HEK293 (cell line): ENCODE measurements at regions not wholly inside any gene's neighbourhood (a gene's known extent, or its start where the extent isn't known, plus 50 kb on each side); places are given as distances from the start of the nearest gene placed in this dataset.

Experiments used
- CTCF ChIA-PET: fragments of 350-600 bp; formaldehyde crosslinking; extraction: SDS; loops from one replicate; lab custom pipeline; 2021; ENCODE audit warnings: antibody characterized with exemption; lab: Yijun Ruan, JAX
- POLR2A ChIA-PET: fragments of 300-600 bp; formaldehyde crosslinking; extraction: SDS; loops from one replicate; lab custom pipeline; 2020; ENCODE audit warnings: antibody characterized with exemption, inconsistent platforms; lab: Yijun Ruan, JAX
- H3K27ac ChIP-seq: fragments of 200-500 bp; sonication (Bioruptor generic); 2 replicates; pipeline ENCODE4 v1.5.1; 2014; ENCODE audit warnings: low read depth, low read length, control low read depth, inconsistent platforms; ENCODE audit errors: extremely low read depth
- H3K36me3 ChIP-seq, 2 experiments: fragments of 200-500 bp in 1 of 2; sonication (Bioruptor generic) in 1 of 2; 1 replicate in 1 of 2; 2 replicates in 1 of 2; pipeline ENCODE4 v1.5.1; 2014 to 2017; ENCODE audit warnings: inconsistent platforms in 2 of 2, low read length in 2 of 2; ENCODE audit not compliant: control insufficient read depth in 2 of 2, insufficient read depth in 1 of 2
- H3K4me1 ChIP-seq: fragments of 200-500 bp; sonication (Bioruptor generic); 2 replicates; pipeline ENCODE4 v1.5.1; 2014; ENCODE audit warnings: mild to moderate bottlenecking, low read length, inconsistent platforms; ENCODE audit not compliant: control insufficient read depth, insufficient read depth
- H3K4me3 ChIP-seq: 2 replicates; pipeline ENCODE4 v1.5.1; 2011; ENCODE audit warnings: low read depth, mild to moderate bottlenecking, control low read depth, low read length, moderate library complexity
- H3K9me3 ChIP-seq: fragments of 200-500 bp; sonication (Bioruptor generic); 2 replicates; pipeline ENCODE4 v1.5.1; 2014; ENCODE audit warnings: low read depth, low read length, inconsistent platforms; ENCODE audit not compliant: control insufficient read depth, insufficient read depth
- FEZF1 ChIP-seq: fragments of 450-650 bp; formaldehyde crosslinking; IDR thresholded peaks from 2 replicates; pipeline ENCODE4 v1.5.1; 2016; ENCODE audit warnings: missing biosample characterization, missing genetic modification characterization
- GLIS2 ChIP-seq: fragments of 450-650 bp; formaldehyde crosslinking; IDR thresholded peaks from 2 replicates; pipeline ENCODE4 v1.5.1; 2016; ENCODE audit warnings: missing biosample characterization, missing genetic modification characterization
- MEIS1 ChIP-seq: sonication (generic); formaldehyde crosslinking; IDR thresholded peaks from 2 replicates; pipeline ENCODE4 v1.8.1; 2022; ENCODE audit warnings: missing genetic modification reagents, mild to moderate bottlenecking, borderline replicate concordance
- MYNN ChIP-seq: fragments of 450-650 bp; formaldehyde crosslinking; IDR thresholded peaks from 2 replicates; pipeline ENCODE4 v1.5.1; 2016; ENCODE audit warnings: missing biosample characterization, missing genetic modification characterization, borderline replicate concordance
- RBAK ChIP-seq: fragments of 450-650 bp; formaldehyde crosslinking; IDR thresholded peaks from 2 replicates; pipeline ENCODE4 v1.5.1; 2016; ENCODE audit warnings: missing biosample characterization, missing genetic modification characterization
- REPIN1 ChIP-seq: fragments of 450-650 bp; formaldehyde crosslinking; IDR thresholded peaks from 2 replicates; pipeline ENCODE4 v1.5.1; 2017; ENCODE audit warnings: missing biosample characterization, missing genetic modification characterization, low read depth
- SCRT2 ChIP-seq: fragments of 450-650 bp; formaldehyde crosslinking; IDR thresholded peaks from 2 replicates; pipeline ENCODE4 v1.5.1; 2016; ENCODE audit warnings: missing biosample characterization, missing genetic modification characterization
- TRIM28 ChIP-seq: IDR thresholded peaks from 2 replicates; pipeline ENCODE4 v1.6.1; 2011; ENCODE audit warnings: low read length, control low read depth, borderline replicate concordance
- WT1 ChIP-seq: fragments of 450-650 bp; formaldehyde crosslinking; IDR thresholded peaks from 2 replicates; pipeline ENCODE4 v1.5.1; 2016; ENCODE audit warnings: missing biosample characterization, missing genetic modification characterization
- ZBTB10 ChIP-seq: fragments of 450-650 bp; formaldehyde crosslinking; IDR thresholded peaks from 2 replicates; pipeline ENCODE4 v1.5.1; 2016; ENCODE audit warnings: missing biosample characterization, missing genetic modification characterization
- ZFP37 ChIP-seq: fragments of 450-650 bp; formaldehyde crosslinking; IDR thresholded peaks from 2 replicates; pipeline ENCODE4 v1.5.1; 2016; ENCODE audit warnings: missing biosample characterization, missing genetic modification characterization
- ZIC2 ChIP-seq: fragments of 450-650 bp; formaldehyde crosslinking; IDR thresholded peaks from 2 replicates; pipeline ENCODE4 v1.5.1; 2016; ENCODE audit warnings: missing biosample characterization, missing genetic modification characterization
- ZNF155 ChIP-seq: fragments of 450-650 bp; formaldehyde crosslinking; IDR thresholded peaks from 2 replicates; pipeline ENCODE4 v1.5.1; 2016; ENCODE audit warnings: missing biosample characterization, missing genetic modification characterization
- ZNF169 ChIP-seq: fragments of 450-650 bp; formaldehyde crosslinking; IDR thresholded peaks from 2 replicates; pipeline ENCODE4 v1.5.1; 2016; ENCODE audit warnings: missing biosample characterization, missing genetic modification characterization
- ZNF23 ChIP-seq: fragments of 450-650 bp; formaldehyde crosslinking; IDR thresholded peaks from 2 replicates; pipeline ENCODE4 v1.5.1; 2016; ENCODE audit warnings: missing biosample characterization, missing genetic modification characterization, borderline replicate concordance
- ZNF335 ChIP-seq: fragments of 450-650 bp; formaldehyde crosslinking; conservative IDR thresholded peaks from 2 replicates; pipeline ENCODE4 v1.5.1; 2016; ENCODE audit warnings: missing biosample characterization, missing genetic modification characterization
- ZNF354C ChIP-seq: fragments of 450-650 bp; formaldehyde crosslinking; IDR thresholded peaks from 2 replicates; pipeline ENCODE4 v1.5.1; 2016; ENCODE audit warnings: missing biosample characterization, missing genetic modification characterization, low read depth, borderline replicate concordance
- ZNF366 ChIP-seq: fragments of 450-650 bp; formaldehyde crosslinking; conservative IDR thresholded peaks from 2 replicates; pipeline ENCODE4 v1.5.1; 2016; ENCODE audit warnings: missing biosample characterization, missing genetic modification characterization
- ZNF433 ChIP-seq: fragments of 450-650 bp; formaldehyde crosslinking; IDR thresholded peaks from 2 replicates; pipeline ENCODE4 v1.5.1; 2016; ENCODE audit warnings: missing biosample characterization, missing genetic modification characterization, low read depth
- ZNF510 ChIP-seq: fragments of 450-650 bp; formaldehyde crosslinking; IDR thresholded peaks from 2 replicates; pipeline ENCODE4 v1.5.1; 2018; ENCODE audit warnings: mild to moderate bottlenecking, missing genetic modification characterization, missing biosample characterization; ENCODE audit not compliant: insufficient replicate concordance
- ZNF585B ChIP-seq: fragments of 450-650 bp; formaldehyde crosslinking; IDR thresholded peaks from 2 replicates; pipeline ENCODE4 v1.5.1; 2016; ENCODE audit warnings: missing biosample characterization, missing genetic modification characterization
- ZNF596 ChIP-seq: fragments of 450-650 bp; IDR thresholded peaks from 2 replicates; pipeline ENCODE4 v1.5.0; 2018; ENCODE audit warnings: missing biosample characterization, mild to moderate bottlenecking, missing genetic modification characterization, moderate library complexity
- ZNF76 ChIP-seq: fragments of 450-650 bp; formaldehyde crosslinking; IDR thresholded peaks from 2 replicates; pipeline ENCODE4; 2016; ENCODE audit warnings: low read depth, missing biosample characterization, missing genetic modification characterization, borderline replicate concordance
- ZNF785 ChIP-seq: fragments of 450-650 bp; formaldehyde crosslinking; IDR thresholded peaks from 2 replicates; pipeline ENCODE4 v1.5.1; 2016; ENCODE audit warnings: missing biosample characterization, missing genetic modification characterization
- ZNF792 ChIP-seq: fragments of 450-650 bp; formaldehyde crosslinking; IDR thresholded peaks from 2 replicates; pipeline ENCODE4 v1.5.1; 2016; ENCODE audit warnings: missing biosample characterization, missing genetic modification characterization
- TF ChIP-seq, protein P1 (sequence below): fragments of 450-650 bp; IDR thresholded peaks from 2 replicates; pipeline ENCODE4 v1.5.1; 2018; ENCODE audit warnings: missing biosample characterization, mild to moderate bottlenecking, missing genetic modification characterization
- TF ChIP-seq, protein P2 (sequence below): fragments of 450-650 bp; formaldehyde crosslinking; IDR thresholded peaks from 2 replicates; pipeline ENCODE4 v1.5.1; 2017; ENCODE audit warnings: missing biosample characterization, missing genetic modification characterization
- TF ChIP-seq, protein P3 (sequence below): fragments of 450-650 bp; formaldehyde crosslinking; IDR thresholded peaks from 2 replicates; pipeline ENCODE4 v1.5.1; 2017; ENCODE audit warnings: missing biosample characterization, missing genetic modification characterization

DNA sequence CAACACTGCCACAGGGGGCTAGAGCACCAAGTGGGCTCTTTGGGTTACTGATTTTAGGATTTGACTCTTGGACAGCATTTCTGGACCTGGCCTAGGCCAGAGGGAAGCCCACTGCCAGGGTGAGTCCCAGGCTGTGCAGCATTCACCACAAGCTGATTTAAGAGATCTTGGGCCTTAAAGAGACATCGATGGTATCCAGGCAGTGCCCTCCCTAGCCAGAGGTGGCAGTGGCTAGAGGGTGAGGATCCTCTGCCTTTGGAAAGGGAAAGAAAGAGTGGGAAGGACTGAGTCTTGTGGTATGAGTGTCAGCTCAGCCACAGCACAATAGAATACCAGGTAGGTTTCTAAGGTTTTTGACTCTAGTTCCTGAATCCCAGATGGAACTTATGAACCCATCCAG lies 613.9 kb downstream of the FAT4 start:
- Histone ChIP-seq H3K27ac (no peak overlapping the region), H3K36me3 (no peaks in the 10 kb centered on the region), H3K4me1 (no peaks in the 10 kb centered on the region), H3K4me3 (no peak overlapping the region), H3K9me3 (no peaks in the 10 kb centered on the region)
- ChIA-PET CTCF (no interaction called here), POLR2A (no interaction called here)
- TF ChIP-seq ZNF366 (no peak), ZNF510 (tag by site-specific recombination) (no peak), ZNF335 (tag by site-specific recombination) (no peak)

GRCh38 chr4:125938541-125938940 lies 623.8 kb downstream of the FAT4 start:
- Histone ChIP-seq H3K4me3 (no peak overlapping the region), H3K36me3 (no peaks in the 10 kb centered on the region), H3K4me1 (no peaks in the 10 kb centered on the region), H3K27ac (no peak overlapping the region), H3K9me3 (no peaks in the 10 kb centered on the region)
- CTCF ChIA-PET, result no interaction called here
- POLR2A ChIA-PET, result no interaction called here
- TF ChIP-seq ZNF433 (tag by site-specific recombination) (no peak), ZIC2 (no peak), WT1 (no peak), SCRT2 (tag by site-specific recombination) (no peak), ZNF23 (no peak), ZNF354C (no peak), RBAK (tag by site-specific recombination) (no peak), ZNF792 (no peak), ZNF169 (no peak)
- TF ChIP-seq, protein P1, sequence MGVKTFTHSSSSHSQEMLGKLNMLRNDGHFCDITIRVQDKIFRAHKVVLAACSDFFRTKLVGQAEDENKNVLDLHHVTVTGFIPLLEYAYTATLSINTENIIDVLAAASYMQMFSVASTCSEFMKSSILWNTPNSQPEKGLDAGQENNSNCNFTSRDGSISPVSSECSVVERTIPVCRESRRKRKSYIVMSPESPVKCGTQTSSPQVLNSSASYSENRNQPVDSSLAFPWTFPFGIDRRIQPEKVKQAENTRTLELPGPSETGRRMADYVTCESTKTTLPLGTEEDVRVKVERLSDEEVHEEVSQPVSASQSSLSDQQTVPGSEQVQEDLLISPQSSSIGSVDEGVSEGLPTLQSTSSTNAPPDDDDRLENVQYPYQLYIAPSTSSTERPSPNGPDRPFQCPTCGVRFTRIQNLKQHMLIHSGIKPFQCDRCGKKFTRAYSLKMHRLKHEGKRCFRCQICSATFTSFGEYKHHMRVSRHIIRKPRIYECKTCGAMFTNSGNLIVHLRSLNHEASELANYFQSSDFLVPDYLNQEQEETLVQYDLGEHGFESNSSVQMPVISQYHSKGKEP (tag by site-specific recombination), result no peak

DNA sequence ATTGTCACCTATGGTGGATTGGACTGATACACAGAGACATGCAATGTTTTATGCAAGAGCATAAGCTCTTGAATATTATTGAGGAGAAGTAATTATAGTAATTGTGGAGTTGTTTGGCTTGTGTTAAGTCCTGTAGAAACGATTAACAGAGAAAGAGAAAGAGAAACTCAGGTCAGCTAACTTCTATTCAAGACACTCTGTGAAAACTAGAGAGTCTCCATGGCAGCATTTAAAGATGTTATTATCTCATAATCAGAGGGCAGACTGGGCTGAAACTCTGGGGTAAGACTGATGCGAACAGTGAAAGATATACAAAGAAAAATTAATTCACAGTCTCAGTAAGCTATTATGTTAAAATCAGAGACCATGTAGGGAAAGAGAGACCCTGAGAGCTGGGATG lies 625.7 kb downstream of the FAT4 start:
- TF ChIP-seq, protein P2, sequence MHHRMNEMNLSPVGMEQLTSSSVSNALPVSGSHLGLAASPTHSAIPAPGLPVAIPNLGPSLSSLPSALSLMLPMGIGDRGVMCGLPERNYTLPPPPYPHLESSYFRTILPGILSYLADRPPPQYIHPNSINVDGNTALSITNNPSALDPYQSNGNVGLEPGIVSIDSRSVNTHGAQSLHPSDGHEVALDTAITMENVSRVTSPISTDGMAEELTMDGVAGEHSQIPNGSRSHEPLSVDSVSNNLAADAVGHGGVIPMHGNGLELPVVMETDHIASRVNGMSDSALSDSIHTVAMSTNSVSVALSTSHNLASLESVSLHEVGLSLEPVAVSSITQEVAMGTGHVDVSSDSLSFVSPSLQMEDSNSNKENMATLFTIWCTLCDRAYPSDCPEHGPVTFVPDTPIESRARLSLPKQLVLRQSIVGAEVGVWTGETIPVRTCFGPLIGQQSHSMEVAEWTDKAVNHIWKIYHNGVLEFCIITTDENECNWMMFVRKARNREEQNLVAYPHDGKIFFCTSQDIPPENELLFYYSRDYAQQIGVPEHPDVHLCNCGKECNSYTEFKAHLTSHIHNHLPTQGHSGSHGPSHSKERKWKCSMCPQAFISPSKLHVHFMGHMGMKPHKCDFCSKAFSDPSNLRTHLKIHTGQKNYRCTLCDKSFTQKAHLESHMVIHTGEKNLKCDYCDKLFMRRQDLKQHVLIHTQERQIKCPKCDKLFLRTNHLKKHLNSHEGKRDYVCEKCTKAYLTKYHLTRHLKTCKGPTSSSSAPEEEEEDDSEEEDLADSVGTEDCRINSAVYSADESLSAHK (tag by site-specific recombination), result no peak
- TF ChIP-seq ZNF585B (no peak), FEZF1 (tag by site-specific recombination) (no peak), GLIS2 (no peak), TRIM28 (no peak), ZNF785 (tag by site-specific recombination) (no peak), RBAK (tag by site-specific recombination) (no peak), ZBTB10 (no peak), REPIN1 (tag by site-specific recombination) (no peak), MYNN (tag by site-specific recombination) (no peak), ZNF155 (no peak), MEIS1 (CRISPR knock-in tag) (no peak), ZNF76 (tag by site-specific recombination) (no peak), ZFP37 (tag by site-specific recombination) (no peak), ZNF596 (tag by site-specific recombination) (no peak)
- TF ChIP-seq, protein P3, sequence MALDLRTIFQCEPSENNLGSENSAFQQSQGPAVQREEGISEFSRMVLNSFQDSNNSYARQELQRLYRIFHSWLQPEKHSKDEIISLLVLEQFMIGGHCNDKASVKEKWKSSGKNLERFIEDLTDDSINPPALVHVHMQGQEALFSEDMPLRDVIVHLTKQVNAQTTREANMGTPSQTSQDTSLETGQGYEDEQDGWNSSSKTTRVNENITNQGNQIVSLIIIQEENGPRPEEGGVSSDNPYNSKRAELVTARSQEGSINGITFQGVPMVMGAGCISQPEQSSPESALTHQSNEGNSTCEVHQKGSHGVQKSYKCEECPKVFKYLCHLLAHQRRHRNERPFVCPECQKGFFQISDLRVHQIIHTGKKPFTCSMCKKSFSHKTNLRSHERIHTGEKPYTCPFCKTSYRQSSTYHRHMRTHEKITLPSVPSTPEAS, result no peak
- H3K4me1 ChIP-seq, result no peaks in the 10 kb centered on the region
- no peak overlapping the region for H3K27ac ChIP-seq
- no peaks in the 10 kb centered on the region for H3K9me3 ChIP-seq
- H3K36me3 ChIP-seq, result no peaks in the 10 kb centered on the region
- CTCF ChIA-PET, result no interaction called here
- no peak overlapping the region for H3K4me3 ChIP-seq
- POLR2A ChIA-PET, result no interaction called here
